Anterior cingulate cortex (tissue), 58 donors: ENCODE measurements at regions not wholly inside any gene's neighbourhood (a gene's known extent, or its start where the extent isn't known, plus 50 kb on each side); places are given as distances from the start of the nearest gene placed in this dataset.
"Not testable (repeated sequence)": the region's sequence is repeated elsewhere in the genome, so short reads cannot be mapped to it uniquely, and the experiment has no call there.

ENCODE experiments used
- DNase-seq, 58 donors: peaks; one replicate each; lab custom pipeline; 2025; lab: John Stamatoyannopoulos, UW

GRCh38 chr5:125210242-125210947 is 464.0 kb upstream of the ZNF608 start:
- no peak for DNase-seq

GRCh38 chr5:125214080-125214479 is 467.6 kb upstream of the ZNF608 start:
- DNase-seq: no peak

- no peak for DNase-seq
Observed at GRCh38 chr5:125215593-125215992, 469.2 kb upstream of the ZNF608 start.

- no peak for DNase-seq
Observed at GRCh38 chr5:125219710-125220109, 473.3 kb upstream of the ZNF608 start.

GRCh38 chr5:125220284-125220683 is 473.8 kb upstream of the ZNF608 start:
- DNase-seq: no peak

- no peak for DNase-seq
Observed at GRCh38 chr5:125222597-125223240, 476.3 kb upstream of the ZNF608 start.

- DNase-seq: no peak
Observed at GRCh38 chr5:125225424-125225823, 479.0 kb upstream of the ZNF608 start.

- DNase-seq: no peak
Observed at GRCh38 chr5:125226825-125227224, 480.4 kb upstream of the ZNF608 start.

- DNase-seq: peak in 1 of 58 donors; percentile 4
Observed at GRCh38 chr5:125227333-125228095, 481.1 kb upstream of the ZNF608 start.

GRCh38 chr5:125228363-125229070 is 482.1 kb upstream of the ZNF608 start:
- DNase-seq: no peak

- no peak for DNase-seq
Observed at GRCh38 chr5:125229556-125229955, 483.1 kb upstream of the ZNF608 start.

GRCh38 chr5:125232779-125233230 is 486.4 kb upstream of the ZNF608 start:
- DNase-seq: no peak

- no peak for DNase-seq
Observed at GRCh38 chr5:125233944-125234343, 487.5 kb upstream of the ZNF608 start.

- no peak for DNase-seq
Observed at GRCh38 chr5:125236007-125236406, 489.6 kb upstream of the ZNF608 start.

- peak in 10 of 58 donors; percentile 2 to 26 (median 8) for DNase-seq
Observed at GRCh38 chr5:125236981-125237380, 490.5 kb upstream of the ZNF608 start.

GRCh38 chr5:125244531-125244930 is 498.1 kb upstream of the ZNF608 start:
- no peak for DNase-seq

GRCh38 chr5:125245216-125245615 is 498.8 kb upstream of the ZNF608 start:
- no peak for DNase-seq

- DNase-seq: no peak
Observed at GRCh38 chr5:125249400-125249799, 503.0 kb upstream of the ZNF608 start.

GRCh38 chr5:125251703-125252102 is 505.3 kb upstream of the ZNF608 start:
- no peak for DNase-seq

GRCh38 chr5:125253634-125254033 is 507.2 kb upstream of the ZNF608 start:
- DNase-seq: not testable (repeated sequence)

GRCh38 chr5:125254267-125254666 is 507.8 kb upstream of the ZNF608 start:
- DNase-seq: no peak
